ENCODE measurements at regions not wholly inside any gene's neighbourhood (a gene's known extent, or its start where the extent isn't known, plus 50 kb on each side); places are given as distances from the start of the nearest gene placed in this dataset.

GRCh38 chr3:75237053-75237452, 427.1 kb upstream of the FRG2C start:
- TF ChIP-seq, protein P1, sequence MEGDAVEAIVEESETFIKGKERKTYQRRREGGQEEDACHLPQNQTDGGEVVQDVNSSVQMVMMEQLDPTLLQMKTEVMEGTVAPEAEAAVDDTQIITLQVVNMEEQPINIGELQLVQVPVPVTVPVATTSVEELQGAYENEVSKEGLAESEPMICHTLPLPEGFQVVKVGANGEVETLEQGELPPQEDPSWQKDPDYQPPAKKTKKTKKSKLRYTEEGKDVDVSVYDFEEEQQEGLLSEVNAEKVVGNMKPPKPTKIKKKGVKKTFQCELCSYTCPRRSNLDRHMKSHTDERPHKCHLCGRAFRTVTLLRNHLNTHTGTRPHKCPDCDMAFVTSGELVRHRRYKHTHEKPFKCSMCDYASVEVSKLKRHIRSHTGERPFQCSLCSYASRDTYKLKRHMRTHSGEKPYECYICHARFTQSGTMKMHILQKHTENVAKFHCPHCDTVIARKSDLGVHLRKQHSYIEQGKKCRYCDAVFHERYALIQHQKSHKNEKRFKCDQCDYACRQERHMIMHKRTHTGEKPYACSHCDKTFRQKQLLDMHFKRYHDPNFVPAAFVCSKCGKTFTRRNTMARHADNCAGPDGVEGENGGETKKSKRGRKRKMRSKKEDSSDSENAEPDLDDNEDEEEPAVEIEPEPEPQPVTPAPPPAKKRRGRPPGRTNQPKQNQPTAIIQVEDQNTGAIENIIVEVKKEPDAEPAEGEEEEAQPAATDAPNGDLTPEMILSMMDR (IDR thresholded peaks at IDR 0.05) = no peak
- no peak for TF ChIP-seq POLR2A (IDR thresholded peaks at IDR 0.05)
